CD4-positive, alpha-beta T cell treated with Interleukin-15 for 1 hour (primary cell): ENCODE measurements at regions not wholly inside any gene's neighbourhood (a gene's known extent, or its start where the extent isn't known, plus 50 kb on each side); places are given as distances from the start of the nearest gene placed in this dataset.

Source experiments
- DNase-seq: peaks from one replicate; pipeline ENCODE4 v3.0.0-alpha.2; 2020

DNA sequence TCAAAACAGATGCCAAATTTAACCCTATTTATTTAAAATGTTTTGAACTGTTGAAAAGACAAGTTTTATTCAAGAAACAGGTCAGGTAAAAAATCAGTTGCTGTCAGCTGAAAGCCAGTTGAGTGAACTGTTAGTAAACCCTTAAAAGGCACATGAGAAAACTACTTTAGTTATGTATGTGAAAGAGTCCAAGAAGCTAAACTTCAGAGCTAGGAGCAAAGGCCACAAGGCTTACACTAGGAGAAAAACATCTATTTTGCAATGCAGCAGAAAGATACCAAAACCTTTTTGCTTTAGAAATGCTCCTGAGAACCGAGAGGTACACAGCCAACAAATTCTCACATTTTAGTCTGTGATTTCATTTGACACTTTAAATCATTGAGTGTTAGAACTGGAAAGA is 375.2 kb downstream of the FSCB start:
- no peak for DNase-seq

GRCh38 chr14:44113769-44114730 is 393.0 kb downstream of the FSCB start:
- DNase-seq: no peak

DNA sequence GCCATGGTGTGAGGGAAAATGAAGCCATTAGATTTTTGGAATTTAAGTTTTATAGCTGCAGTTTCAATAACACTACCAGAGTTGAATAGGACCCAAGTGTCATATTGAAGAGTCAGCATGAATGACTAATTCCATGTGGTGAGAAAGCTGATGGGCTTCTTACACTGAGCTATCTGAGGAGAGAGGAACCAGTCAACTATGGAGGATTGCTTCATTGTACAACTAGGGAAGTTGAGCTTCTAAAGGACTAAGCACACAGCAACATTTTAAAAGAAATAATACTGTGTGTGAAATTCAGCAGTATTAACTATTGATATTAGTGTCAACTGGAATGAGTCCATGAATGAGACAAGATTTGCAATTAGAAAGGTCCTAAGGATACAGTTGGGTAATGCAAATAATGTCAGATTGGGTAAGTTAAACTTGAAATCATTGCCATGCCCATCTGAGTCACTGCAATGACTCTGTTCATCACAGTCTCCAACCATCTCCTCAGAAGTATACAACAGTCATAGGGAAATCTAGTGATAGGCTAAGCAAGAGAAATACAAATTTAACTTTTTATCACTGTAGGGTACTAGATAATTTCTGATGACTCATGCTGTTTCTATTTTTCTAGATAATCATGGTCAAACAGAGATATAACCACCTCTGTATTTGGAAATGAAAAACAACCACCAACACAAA is 394.2 kb downstream of the FSCB start:
- DNase-seq: no peak

DNA sequence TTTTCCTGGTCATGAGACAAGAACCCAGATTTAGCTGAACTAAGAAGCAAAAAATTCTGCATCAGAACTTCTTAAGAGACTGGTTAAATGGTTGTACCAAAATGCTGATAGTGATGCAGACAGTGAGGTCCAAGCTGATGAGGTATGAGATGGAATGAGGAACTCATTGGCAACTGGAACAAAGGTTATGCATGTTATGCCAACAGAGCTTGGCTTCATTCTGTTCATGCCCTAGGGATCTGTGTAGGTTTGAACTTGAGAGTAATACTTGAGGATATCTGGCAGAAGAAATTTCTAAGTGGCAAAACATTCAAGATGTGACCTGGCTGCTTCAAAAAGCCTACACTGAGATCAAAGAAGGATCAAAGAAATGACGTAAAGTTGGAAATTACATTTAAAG is 398.0 kb downstream of the FSCB start:
- no peak for DNase-seq

- DNase-seq: no peak
Measured at GRCh38 chr14:44108601-44109000, 398.5 kb downstream of the FSCB start.

- no peak for DNase-seq
Measured at GRCh38 chr14:44107156-44107555, 399.9 kb downstream of the FSCB start.

DNA sequence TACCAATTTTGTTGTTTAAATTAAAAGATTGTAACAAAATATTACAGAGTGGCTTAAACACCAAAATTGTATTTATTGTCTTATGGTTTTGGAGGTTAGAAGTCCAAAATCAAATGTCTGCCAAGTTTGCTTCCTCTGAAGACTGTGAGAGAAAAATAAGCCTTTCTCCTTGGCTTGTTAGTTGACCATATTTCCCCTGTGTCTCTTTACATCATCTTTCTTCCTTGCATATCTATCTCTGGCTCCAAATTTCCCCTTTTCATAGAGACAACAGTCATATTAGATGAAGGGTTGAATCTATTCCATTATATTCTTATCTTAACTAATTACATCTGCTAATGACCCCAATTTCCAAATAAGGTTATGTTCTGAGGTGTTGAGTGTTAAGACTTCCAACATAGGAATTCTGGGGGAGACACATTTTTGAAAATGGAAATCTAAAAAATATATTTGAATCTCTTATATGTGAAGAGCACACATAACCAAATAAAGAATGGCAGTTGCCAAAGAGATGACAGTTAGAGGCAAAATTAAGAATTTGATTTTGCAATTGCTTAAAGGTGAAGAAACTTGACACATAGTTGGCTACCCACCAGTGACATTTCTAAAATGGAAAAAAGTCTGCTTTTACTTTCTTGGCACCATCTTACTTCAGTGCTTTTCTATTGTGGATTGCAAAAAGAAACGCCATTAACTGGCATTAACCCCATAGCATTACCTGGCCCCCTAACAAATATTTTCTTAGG is 407.2 kb downstream of the FSCB start:
- DNase-seq: no peak

- DNase-seq: no peak
Measured at GRCh38 chr14:44081146-44081545, 425.9 kb downstream of the FSCB start.

DNA sequence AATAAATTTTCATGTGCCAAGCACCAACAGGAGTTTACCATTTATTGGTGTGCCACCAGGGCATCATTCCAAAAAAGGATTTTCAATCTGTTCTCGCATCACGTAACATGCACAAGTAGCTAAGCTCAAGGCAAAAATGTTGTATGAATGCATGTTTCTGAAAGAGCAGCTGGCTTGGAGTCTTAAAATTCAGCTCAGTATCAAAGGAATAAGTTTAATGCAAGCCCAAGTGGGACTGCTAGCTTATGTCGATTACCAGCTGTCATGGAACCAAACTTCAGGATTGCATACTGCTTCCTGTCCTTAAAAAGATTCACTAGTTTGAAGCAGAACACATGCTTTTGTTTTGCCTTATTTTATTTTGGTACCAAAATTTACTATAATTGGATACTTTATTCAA is 437.0 kb downstream of the FSCB start:
- DNase-seq: no peak

GRCh38 chr14:44053422-44053821 is 453.7 kb downstream of the FSCB start:
- DNase-seq: no peak

DNA sequence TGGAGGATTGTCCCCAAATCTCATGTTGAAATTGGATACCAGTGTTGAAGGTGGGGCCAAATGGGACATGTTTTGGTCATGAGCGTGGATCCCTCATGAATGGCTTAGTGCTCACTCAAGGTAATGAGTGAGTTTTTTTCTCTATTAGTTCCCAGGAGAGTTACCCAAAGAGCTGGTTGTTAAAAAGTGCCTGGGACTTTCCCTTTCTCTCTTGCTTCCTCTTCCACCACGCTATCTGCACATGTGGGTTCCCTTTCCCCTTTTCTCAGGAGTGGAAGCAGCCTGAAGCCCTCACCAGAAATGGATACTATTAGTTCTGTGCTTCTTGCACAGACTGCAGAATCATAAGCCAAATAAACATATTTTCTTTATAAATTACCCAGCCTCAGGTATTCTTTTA is 465.4 kb downstream of the FSCB start:
- no peak for DNase-seq

GRCh38 chr14:44040561-44040960 is 466.5 kb downstream of the FSCB start:
- no peak for DNase-seq

DNA sequence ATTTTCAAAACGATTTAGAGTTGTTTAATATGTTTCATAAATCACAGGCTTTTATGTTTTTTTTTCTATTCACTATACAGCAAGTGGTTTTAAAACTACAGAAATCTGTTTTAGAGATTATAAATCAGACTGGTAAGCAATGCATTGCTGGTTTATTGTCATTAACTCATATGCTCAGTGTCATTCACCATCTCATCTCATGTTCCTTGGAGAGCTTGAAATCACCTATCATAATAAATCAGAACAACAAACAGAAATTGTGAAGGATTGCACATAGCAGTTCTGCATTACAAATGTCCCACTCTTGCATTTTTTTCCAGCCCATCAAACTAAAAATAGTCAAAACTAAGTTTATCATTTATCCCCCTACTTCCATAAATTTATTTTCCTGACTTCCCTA is 470.8 kb downstream of the FSCB start:
- DNase-seq: no peak

GRCh38 chr14:44035707-44036106 is 471.4 kb downstream of the FSCB start:
- DNase-seq: no peak

DNA sequence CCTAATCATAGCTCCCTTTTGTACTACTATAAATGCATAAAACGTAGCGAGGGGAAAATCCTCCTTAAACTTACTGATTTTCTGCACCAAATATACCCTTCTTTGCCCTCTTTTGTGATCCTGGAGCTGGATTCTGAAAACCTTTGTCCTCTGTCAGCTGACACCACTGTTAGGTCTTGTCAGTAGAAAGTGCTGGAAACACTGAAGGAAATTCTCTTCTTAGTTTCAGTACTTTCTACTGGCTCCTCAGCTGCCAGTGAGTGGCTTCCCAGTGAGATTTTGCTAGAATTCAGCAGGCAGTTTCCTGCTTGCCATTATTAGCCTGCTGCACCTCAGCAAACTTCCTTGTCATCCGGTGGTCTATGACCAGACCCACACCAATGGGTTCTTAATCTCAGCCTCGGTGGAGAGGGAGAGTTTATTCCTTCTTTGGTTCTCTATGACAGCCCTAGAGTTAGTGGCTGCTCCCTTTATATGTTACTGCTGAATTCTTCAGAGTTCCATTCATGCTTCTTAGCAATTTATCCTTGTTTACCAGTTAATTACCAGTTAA is 476.2 kb downstream of the FSCB start:
- no peak for DNase-seq

GRCh38 chr14:44029933-44030332 is 477.1 kb downstream of the FSCB start:
- no peak for DNase-seq

- no peak for DNase-seq
Measured at GRCh38 chr14:44027397-44027796, 479.7 kb downstream of the FSCB start.

- DNase-seq: no peak
Measured at GRCh38 chr14:44010595-44010994, 496.5 kb downstream of the FSCB start.

GRCh38 chr14:44010071-44010470 is 497.0 kb downstream of the FSCB start:
- DNase-seq: no peak

- DNase-seq: no peak
Measured at GRCh38 chr14:44009642-44010041, 497.4 kb downstream of the FSCB start.

DNA sequence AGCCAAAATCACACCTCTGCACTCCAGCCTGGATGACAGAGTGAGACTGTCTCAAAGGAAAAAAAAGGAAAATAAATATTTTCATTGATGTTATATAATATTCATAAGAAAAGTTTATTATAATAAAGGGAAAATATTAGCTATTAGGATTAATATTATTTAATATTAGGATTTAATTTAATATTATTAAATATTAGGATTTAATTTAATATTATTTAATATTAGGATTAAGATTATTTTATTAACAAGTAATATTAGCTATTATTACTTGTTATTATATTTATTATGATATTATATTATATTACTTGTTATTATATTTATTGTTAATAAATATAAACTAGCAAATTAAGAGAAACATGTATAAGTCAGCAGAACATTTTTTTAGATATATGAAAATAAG is 518.1 kb downstream of the FSCB start:
- no peak for DNase-seq

DNA sequence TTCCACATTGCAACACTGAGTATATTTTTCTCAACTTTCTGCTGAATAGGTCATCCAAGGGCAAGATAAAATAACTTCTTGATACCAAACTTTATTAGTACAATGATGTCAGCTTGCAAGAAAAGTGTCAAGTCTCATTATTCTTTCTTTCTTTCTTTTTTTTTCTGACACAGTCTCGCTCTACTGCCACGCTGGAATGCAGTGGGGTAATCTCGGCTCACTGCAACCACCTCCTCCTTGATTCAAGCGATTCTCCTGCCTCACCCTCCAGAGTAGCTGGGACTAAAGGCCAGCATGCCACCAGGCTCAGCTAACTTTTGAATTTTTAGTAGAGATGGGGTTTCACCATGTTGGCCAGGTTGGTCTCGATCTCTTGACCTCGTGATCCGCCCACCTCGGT is 523.4 kb downstream of the FSCB start:
- DNase-seq: no peak

- DNase-seq: no peak
Measured at GRCh38 chr14:43981135-43981768, 525.8 kb downstream of the FSCB start.
